ENCODE measurements at regions not wholly inside any gene's neighbourhood (a gene's known extent, or its start where the extent isn't known, plus 50 kb on each side); places are given as distances from the start of the nearest gene placed in this dataset.

GRCh38 chr4:123284168-123284567, 112.4 kb upstream of the SPRY1 start:
- intact Hi-C loops (cut with DNase I): no loop called here
- Histone ChIP-seq H3K4me3 (no peak overlapping the region), H3K27ac (no peak overlapping the region), H3K36me3 (no peaks in the 10 kb centered on the region), H3K27me3 (no peaks in the 10 kb centered on the region), H3K4me1 (peaks cover 10% of the 10 kb centered on the region), H3K9me3 (no peaks in the 10 kb centered on the region)
- TF ChIP-seq CTCF (IDR thresholded peaks at IDR 0.05) (no peak), POLR2A (IDR thresholded peaks at IDR 0.05) (no peak), POLR2AphosphoS5 (IDR thresholded peaks at IDR 0.05; ENCODE audit: insufficient read depth in 1 of 2, low read depth in 1 of 2) (peak in 1 of 2 donors; percentile 52)
- DNase-seq (ENCODE audit: extremely low spot score in 2 of 2): no peak

- no peaks in the 10 kb centered on the region for H3K27me3 ChIP-seq
- peaks cover 10% of the 10 kb centered on the region for H3K4me1 ChIP-seq
- TF ChIP-seq POLR2AphosphoS5 (IDR thresholded peaks at IDR 0.05; ENCODE audit: insufficient read depth in 1 of 2, low read depth in 1 of 2) (no peak), POLR2A (IDR thresholded peaks at IDR 0.05) (no peak), CTCF (IDR thresholded peaks at IDR 0.05) (no peak)
- no peak overlapping the region for H3K4me3 ChIP-seq
- intact Hi-C loops (cut with DNase I): no loop called here
- no peak overlapping the region for H3K27ac ChIP-seq
- peaks cover 10% of the 10 kb centered on the region for H3K9me3 ChIP-seq
- DNase-seq (ENCODE audit: extremely low spot score in 2 of 2): no peak
- no peaks in the 10 kb centered on the region for H3K36me3 ChIP-seq
These were observed 109.6 kb upstream of the SPRY1 start for GRCh38 chr4:123286903-123287466.

DNA sequence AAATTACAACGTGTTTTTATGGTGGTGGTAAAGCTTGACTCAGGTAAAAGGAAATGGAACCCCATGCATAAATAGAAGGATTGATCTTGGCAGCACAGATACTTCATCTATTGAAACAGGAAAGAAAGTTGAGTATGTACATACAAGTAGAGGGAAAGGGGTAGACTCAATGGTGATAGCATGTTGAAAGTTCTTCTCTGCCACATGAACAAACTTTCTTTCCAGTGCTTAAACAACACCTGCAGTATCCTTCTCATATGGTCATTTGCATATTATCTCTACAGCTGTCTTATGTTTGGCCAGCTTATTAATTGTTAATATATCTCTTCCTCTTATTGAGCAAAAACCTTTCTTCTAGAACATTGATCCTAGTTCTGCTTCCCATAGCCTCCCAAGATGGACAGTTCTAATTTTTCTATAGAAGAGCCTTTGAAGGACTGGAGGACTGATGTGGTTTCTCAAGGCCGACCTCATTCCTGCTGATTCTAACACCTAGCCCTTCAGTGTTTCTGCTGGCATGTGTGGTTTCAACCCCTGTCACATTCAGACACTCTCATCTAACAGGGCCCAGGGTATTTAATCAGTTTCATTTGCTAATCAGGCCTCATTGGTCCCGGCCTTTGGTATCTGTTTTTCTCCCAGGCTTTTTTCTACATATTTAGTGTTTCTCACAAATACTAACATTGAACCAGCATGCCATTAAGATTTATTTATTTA, 108.1 kb upstream of the SPRY1 start:
- TF ChIP-seq POLR2AphosphoS5 (IDR thresholded peaks at IDR 0.05; ENCODE audit: insufficient read depth in 1 of 2, low read depth in 1 of 2): no peak
- TF ChIP-seq CTCF (IDR thresholded peaks at IDR 0.05): no peak
- no peak for TF ChIP-seq POLR2A (IDR thresholded peaks at IDR 0.05)
- Histone ChIP-seq H3K9me3 (peaks cover 10% of the 10 kb centered on the region), H3K27ac (no peak overlapping the region), H3K4me3 (no peak overlapping the region), H3K27me3 (no peaks in the 10 kb centered on the region), H3K36me3 (no peaks in the 10 kb centered on the region), H3K4me1 (peaks cover 10% of the 10 kb centered on the region)
- no peak for DNase-seq (ENCODE audit: extremely low spot score in 2 of 2)
- intact Hi-C loops (cut with DNase I): no loop called here

DNA sequence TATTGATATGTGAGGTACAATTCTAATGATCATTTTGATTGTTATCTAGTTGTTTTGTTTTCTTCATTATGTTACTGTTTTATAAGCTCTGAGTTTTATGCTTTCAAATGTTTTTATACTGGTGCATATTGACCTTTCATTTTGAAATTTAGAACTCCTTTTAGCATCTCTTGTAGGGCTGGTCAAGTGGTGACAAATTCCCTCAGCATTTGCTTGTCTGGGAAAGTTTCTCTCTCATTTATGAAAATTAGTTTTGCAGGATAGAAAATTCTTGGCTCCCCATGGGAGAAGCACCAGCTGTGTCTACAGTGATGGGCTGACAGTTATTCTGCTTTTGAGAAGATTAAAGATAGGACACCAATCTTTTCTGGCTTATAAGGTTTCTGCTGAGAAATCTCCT, 105.3 kb upstream of the SPRY1 start:
- TF ChIP-seq CTCF (IDR thresholded peaks at IDR 0.05): no peak
- no peak for TF ChIP-seq POLR2AphosphoS5 (IDR thresholded peaks at IDR 0.05; ENCODE audit: insufficient read depth in 1 of 2, low read depth in 1 of 2)
- no peak for TF ChIP-seq POLR2A (IDR thresholded peaks at IDR 0.05)
- DNase-seq (ENCODE audit: extremely low spot score in 2 of 2): no peak
- no peak overlapping the region for H3K4me3 ChIP-seq
- intact Hi-C loops (cut with DNase I): no loop called here
- H3K27me3 ChIP-seq: no peaks in the 10 kb centered on the region
- peaks cover 10% of the 10 kb centered on the region for H3K9me3 ChIP-seq
- no peak overlapping the region for H3K27ac ChIP-seq
- no peaks in the 10 kb centered on the region for H3K36me3 ChIP-seq
- no peaks in the 10 kb centered on the region for H3K4me1 ChIP-seq

GRCh38 chr4:123297836-123298235, 98.8 kb upstream of the SPRY1 start:
- Histone ChIP-seq H3K4me3 (no peak overlapping the region), H3K4me1 (peaks cover 9% of the 10 kb centered on the region), H3K27me3 (no peaks in the 10 kb centered on the region), H3K9me3 (no peaks in the 10 kb centered on the region), H3K27ac (no peak overlapping the region), H3K36me3 (no peaks in the 10 kb centered on the region)
- intact Hi-C loops (cut with DNase I): no loop called here
- no peak for DNase-seq (ENCODE audit: extremely low spot score in 2 of 2)
- TF ChIP-seq CTCF (IDR thresholded peaks at IDR 0.05): no peak
- TF ChIP-seq POLR2AphosphoS5 (IDR thresholded peaks at IDR 0.05; ENCODE audit: insufficient read depth in 1 of 2, low read depth in 1 of 2): no peak
- TF ChIP-seq POLR2A (IDR thresholded peaks at IDR 0.05): no peak

Data from vagina (tissue), 2 donors.